ENCODE measurements at regions not wholly inside any gene's neighbourhood (a gene's known extent, or its start where the extent isn't known, plus 50 kb on each side); places are given as distances from the start of the nearest gene placed in this dataset.

- DNase-seq (ENCODE audit: low read depth), result no peak
Observed at GRCh38 chr7:25279705-25280104, 51.4 kb upstream of the NPVF start.

GRCh38 chr7:25280181-25280580 is 51.9 kb upstream of the NPVF start:
- no peak for DNase-seq (ENCODE audit: low read depth)

- no peak for DNase-seq (ENCODE audit: low read depth)
Observed at GRCh38 chr7:25282194-25282593, 53.9 kb upstream of the NPVF start.

- no peak for DNase-seq (ENCODE audit: low read depth)
Observed at GRCh38 chr7:25286756-25287155, 58.5 kb upstream of the NPVF start.

GRCh38 chr7:25287291-25287690 is 59.0 kb upstream of the NPVF start:
- DNase-seq (ENCODE audit: low read depth), result no peak

- no peak for DNase-seq (ENCODE audit: low read depth)
Observed at GRCh38 chr7:25288556-25289307, 60.4 kb upstream of the NPVF start.

- DNase-seq (ENCODE audit: low read depth), result no peak
Observed at GRCh38 chr7:25289518-25289917, 61.2 kb upstream of the NPVF start.

- DNase-seq (ENCODE audit: low read depth), result no peak
Observed at GRCh38 chr7:25294624-25295023, 66.3 kb upstream of the NPVF start.

GRCh38 chr7:25295387-25295786 is 67.1 kb upstream of the NPVF start:
- no peak for DNase-seq (ENCODE audit: low read depth)

- DNase-seq (ENCODE audit: low read depth), result no peak
Observed at GRCh38 chr7:25296086-25296485, 67.8 kb upstream of the NPVF start.

GRCh38 chr7:25297278-25297677 is 69.0 kb upstream of the NPVF start:
- DNase-seq (ENCODE audit: low read depth), result no peak

- DNase-seq (ENCODE audit: low read depth), result no peak
Observed at GRCh38 chr7:25303281-25304181, 75.2 kb upstream of the NPVF start.

GRCh38 chr7:25304691-25305090 is 76.4 kb upstream of the NPVF start:
- DNase-seq (ENCODE audit: low read depth), result no peak

GRCh38 chr7:25305831-25306230 is 77.5 kb upstream of the NPVF start:
- no peak for DNase-seq (ENCODE audit: low read depth)

- DNase-seq (ENCODE audit: low read depth), result no peak
Observed at GRCh38 chr7:25307624-25308023, 79.3 kb upstream of the NPVF start.

GRCh38 chr7:25308246-25308645 is 80.0 kb upstream of the NPVF start:
- no peak for DNase-seq (ENCODE audit: low read depth)

GRCh38 chr7:25308906-25309705 is 80.8 kb upstream of the NPVF start:
- no peak for DNase-seq (ENCODE audit: low read depth)

GRCh38 chr7:25310896-25311295 is 82.6 kb upstream of the NPVF start:
- no peak for DNase-seq (ENCODE audit: low read depth)

- no peak for DNase-seq (ENCODE audit: low read depth)
Observed at GRCh38 chr7:25311346-25311745, 83.1 kb upstream of the NPVF start.

GRCh38 chr7:25312968-25313367 is 84.7 kb upstream of the NPVF start:
- no peak for DNase-seq (ENCODE audit: low read depth)

- no peak for DNase-seq (ENCODE audit: low read depth)
Observed at GRCh38 chr7:25313526-25313925, 85.2 kb upstream of the NPVF start.

- no peak for DNase-seq (ENCODE audit: low read depth)
Observed at GRCh38 chr7:25314094-25314730, 85.9 kb upstream of the NPVF start.

All from stimulated activated CD8-positive, alpha-beta memory T cell treated with anti-CD3 and anti-CD28 coated beads, Interleukin-12 subunit alpha, Interleukin-12 subunit beta, amount 100 ng/mL, for 4 hours (primary cell).